OCI-LY1 (cell line): ENCODE measurements at regions not wholly inside any gene's neighbourhood (a gene's known extent, or its start where the extent isn't known, plus 50 kb on each side); places are given as distances from the start of the nearest gene placed in this dataset.

Source experiments
- EZH2 ChIP-seq: fragments of 200-600 bp; sonication (generic), shearing (Covaris generic); IDR thresholded peaks from 2 replicates; pipeline ENCODE4 v1.8.0; 2017; ENCODE audit warnings: borderline replicate concordance, mixed run types, mild to moderate bottlenecking, antibody characterized with exemption, low read length, moderate library complexity, mixed read lengths
- TF ChIP-seq, protein P1 (sequence below): fragments of 200-600 bp; sonication (generic), shearing (Covaris generic); IDR thresholded peaks from 2 replicates; pipeline ENCODE4 v1.5.1; 2017; ENCODE audit warnings: mild to moderate bottlenecking, antibody characterized with exemption, low read length, moderate library complexity, mixed read lengths

- TF ChIP-seq, protein P1, sequence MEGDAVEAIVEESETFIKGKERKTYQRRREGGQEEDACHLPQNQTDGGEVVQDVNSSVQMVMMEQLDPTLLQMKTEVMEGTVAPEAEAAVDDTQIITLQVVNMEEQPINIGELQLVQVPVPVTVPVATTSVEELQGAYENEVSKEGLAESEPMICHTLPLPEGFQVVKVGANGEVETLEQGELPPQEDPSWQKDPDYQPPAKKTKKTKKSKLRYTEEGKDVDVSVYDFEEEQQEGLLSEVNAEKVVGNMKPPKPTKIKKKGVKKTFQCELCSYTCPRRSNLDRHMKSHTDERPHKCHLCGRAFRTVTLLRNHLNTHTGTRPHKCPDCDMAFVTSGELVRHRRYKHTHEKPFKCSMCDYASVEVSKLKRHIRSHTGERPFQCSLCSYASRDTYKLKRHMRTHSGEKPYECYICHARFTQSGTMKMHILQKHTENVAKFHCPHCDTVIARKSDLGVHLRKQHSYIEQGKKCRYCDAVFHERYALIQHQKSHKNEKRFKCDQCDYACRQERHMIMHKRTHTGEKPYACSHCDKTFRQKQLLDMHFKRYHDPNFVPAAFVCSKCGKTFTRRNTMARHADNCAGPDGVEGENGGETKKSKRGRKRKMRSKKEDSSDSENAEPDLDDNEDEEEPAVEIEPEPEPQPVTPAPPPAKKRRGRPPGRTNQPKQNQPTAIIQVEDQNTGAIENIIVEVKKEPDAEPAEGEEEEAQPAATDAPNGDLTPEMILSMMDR, result no peak
- no peak for TF ChIP-seq EZH2
Measured at GRCh38 chr6:165826487-165827189, 163.6 kb upstream of the PDE10A start.
